Head of caudate nucleus (tissue), 42 donors: ENCODE measurements at regions not wholly inside any gene's neighbourhood (a gene's known extent, or its start where the extent isn't known, plus 50 kb on each side); places are given as distances from the start of the nearest gene placed in this dataset.
"Not testable (repeated sequence)": the region's sequence is repeated elsewhere in the genome, so short reads cannot be mapped to it uniquely, and the experiment has no call there.

Experiments
- DNase-seq, 42 donors: peaks; one replicate each; pipeline versions ENCODE4 v3.0.0 to v3.0.0-alpha.2; 2020 to 2021; ENCODE audit warnings: mixed read lengths in 7 of 42
- intact Hi-C: fragments of 100-400 bp; cut with DNase I; formaldehyde crosslinking; loops from one replicate; pipeline ENCODE4 v1.15.0; 2022

GRCh38 chr19:31068268-31068667 lies 281.0 kb downstream of the TSHZ3 start:
- DNase-seq = no peak
- intact Hi-C loops = no loop called here

GRCh38 chr19:31066385-31066784 lies 282.9 kb downstream of the TSHZ3 start:
- intact Hi-C loops = no loop called here
- peak in 1 of 42 donors; percentile 22 for DNase-seq

- intact Hi-C loops = no loop called here
- peak in 1 of 42 donors; percentile 37 for DNase-seq
Observed at GRCh38 chr19:31064491-31064890, 284.7 kb downstream of the TSHZ3 start.

GRCh38 chr19:31058676-31059340 lies 290.4 kb downstream of the TSHZ3 start:
- intact Hi-C loops = no loop called here
- no peak for DNase-seq

- intact Hi-C loops = no loop called here
- DNase-seq = no peak
Observed at GRCh38 chr19:31057476-31057875, 291.8 kb downstream of the TSHZ3 start.

GRCh38 chr19:31055454-31055853 lies 293.8 kb downstream of the TSHZ3 start:
- intact Hi-C loops = no loop called here
- no peak for DNase-seq

GRCh38 chr19:31054430-31054829 lies 294.8 kb downstream of the TSHZ3 start:
- DNase-seq = peak in 2 of 42 donors; percentile 7 to 16

GRCh38 chr19:31049431-31049830 lies 299.8 kb downstream of the TSHZ3 start:
- DNase-seq = no peak
- intact Hi-C loops = no loop called here

More at GRCh38 chr19:31054430-31054829, 294.8 kb downstream of the TSHZ3 start:
- intact Hi-C loops = no loop called here

GRCh38 chr19:31046024-31046423 lies 303.2 kb downstream of the TSHZ3 start:
- intact Hi-C loops = no loop called here
- DNase-seq = no peak

GRCh38 chr19:31041461-31041860 lies 307.8 kb downstream of the TSHZ3 start:
- DNase-seq = no peak
- intact Hi-C loops = no loop called here

GRCh38 chr19:31039151-31039550 lies 310.1 kb downstream of the TSHZ3 start:
- intact Hi-C loops = no loop called here
- DNase-seq = no peak

GRCh38 chr19:31037286-31037980 lies 311.8 kb downstream of the TSHZ3 start:
- intact Hi-C loops = no loop called here
- DNase-seq = no peak

- DNase-seq, intact Hi-C loops: not testable (repeated sequence)
Observed at GRCh38 chr19:31031455-31031854, 317.8 kb downstream of the TSHZ3 start.

- DNase-seq = peak in 1 of 42 donors; percentile 14
- intact Hi-C loops = no loop called here
Observed at GRCh38 chr19:31023038-31023437, 326.2 kb downstream of the TSHZ3 start.

GRCh38 chr19:31018936-31019335 lies 330.3 kb downstream of the TSHZ3 start:
- intact Hi-C loops = no loop called here
- no peak for DNase-seq

- intact Hi-C loops = no loop called here
Observed at GRCh38 chr19:31015778-31016177, 333.5 kb downstream of the TSHZ3 start.

GRCh38 chr19:31014668-31015067 lies 334.6 kb downstream of the TSHZ3 start:
- DNase-seq = no peak
- intact Hi-C loops = no loop called here

More at GRCh38 chr19:31015778-31016177, 333.5 kb downstream of the TSHZ3 start:
- peak in 4 of 42 donors; percentile 3 to 14 (median 9) for DNase-seq

- intact Hi-C loops = no loop called here
- no peak for DNase-seq
Observed at GRCh38 chr19:31013384-31014020, 335.7 kb downstream of the TSHZ3 start.

GRCh38 chr19:31002518-31003244 lies 346.6 kb downstream of the TSHZ3 start:
- intact Hi-C loops = no loop called here

GRCh38 chr19:31001991-31002390 lies 347.2 kb downstream of the TSHZ3 start:
- DNase-seq = no peak
- intact Hi-C loops = no loop called here

More at GRCh38 chr19:31002518-31003244, 346.6 kb downstream of the TSHZ3 start:
- no peak for DNase-seq
